ENCODE measurements at regions not wholly inside any gene's neighbourhood (a gene's known extent, or its start where the extent isn't known, plus 50 kb on each side); places are given as distances from the start of the nearest gene placed in this dataset.

DNA sequence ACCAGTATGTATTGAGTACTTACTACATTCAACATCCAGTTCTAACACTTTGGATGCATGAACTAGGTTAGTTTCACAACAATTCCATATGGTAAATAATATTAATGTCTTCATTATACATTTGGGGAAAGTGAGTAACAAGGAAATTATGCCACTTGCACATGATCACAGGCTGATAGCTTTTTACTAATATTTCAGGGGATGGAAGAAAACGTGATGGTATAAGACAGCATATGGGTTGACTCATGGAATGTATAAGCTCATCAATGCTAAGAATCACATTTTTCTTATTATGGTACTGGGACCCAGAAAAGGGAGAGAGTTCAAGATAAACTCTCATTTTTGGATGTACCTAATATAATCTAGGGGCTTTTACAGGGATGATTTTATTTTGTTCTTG is 188.7 kb downstream of the MIAT start:
- TF ChIP-seq POLR2AphosphoS5 (IDR thresholded peaks at IDR 0.05; ENCODE audit: low read depth, low read length) = no peak
- no peak for TF ChIP-seq TAF1 (IDR thresholded peaks at IDR 0.05; ENCODE audit: borderline replicate concordance, insufficient read depth, low read length)
- TF ChIP-seq REST (IDR thresholded peaks at IDR 0.05; ENCODE audit: insufficient read depth in 1 of 2, low read depth in 2 of 2, low read length in 2 of 2) = no peak
- no peak for TF ChIP-seq SIN3A (IDR thresholded peaks at IDR 0.05; ENCODE audit: borderline replicate concordance, insufficient read depth, low read length)
- TF ChIP-seq FOXP2 (optimal IDR thresholded peaks at IDR 0.05; ENCODE audit: borderline replicate concordance, extremely low read depth, extremely low read length, insufficient read depth) = no peak

Data from PFSK-1 (cell line).